K562 (cell line): ENCODE measurements at regions not wholly inside any gene's neighbourhood (a gene's known extent, or its start where the extent isn't known, plus 50 kb on each side); places are given as distances from the start of the nearest gene placed in this dataset.

ENCODE experiments used
- ATAC-seq: fragments of 200-7000 bp; cut with Tn5 transposase; 3 replicates; pipeline ENCODE4 v1.9.1; 2020; ENCODE audit warnings: moderate library complexity
- BruUV-seq: library from RNA; stranded (reverse); fragments of 400-500 nt; replicated peaks from 2 replicates; lab custom pipeline; 2021; lab: Mats Ljungman, UMichigan
- CTCF ChIA-PET: fragments of 300-600 bp; formaldehyde crosslinking; extraction: SDS; loops from one replicate; lab custom pipeline; 2021; ENCODE audit warnings: low intra/inter-chr PET ratio; lab: Yijun Ruan, JAX
- POLR2A ChIA-PET: fragments of 300-600, 350-650 bp; sonication (Branson Sonifier 250); formaldehyde crosslinking; extraction: SDS; loops from one replicate; lab custom pipeline; 2021; ENCODE audit warnings: antibody characterized with exemption, inconsistent platforms; lab: Yijun Ruan, JAX
- DNase-seq, 4 experiments: peaks; one replicate each; pipeline versions ENCODE4 v3.0.0 to v3.0.0-alpha.2; 2011 to 2018; ENCODE audit warnings: low spot score in 3 of 4, mixed read lengths in 3 of 4; ENCODE audit errors: extremely low read depth in 1 of 4
- FAIRE-seq: peaks from 2 replicates; lab custom pipeline; 2011; peaks lifted over from hg19 to GRCh38; lab: Jason Lieb, UNC
- H2AFZ ChIP-seq: 2 replicates; pipeline ENCODE4 v1.6.0; 2011; ENCODE audit warnings: low read depth, low read length, control low read depth, inconsistent platforms
- H3K27ac ChIP-seq: fragments of 200-600 bp; 3 replicates; pipeline ENCODE4 v1.8.0; 2011; ENCODE audit warnings: low read depth, mild to moderate bottlenecking, control low read depth, inconsistent platforms, low read length, moderate library complexity, mixed read lengths; ENCODE audit errors: extremely low read depth
- H3K27me3 ChIP-seq, 2 experiments: fragments of 300-600 bp in 1 of 2; 2 replicates in 1 of 2; 3 replicates in 1 of 2; pipeline versions ENCODE4 v1.6.0 to v1.8.0; 2011; ENCODE audit warnings: inconsistent platforms in 2 of 2, low read length in 2 of 2, mild to moderate bottlenecking in 1 of 2, mixed read lengths in 1 of 2, moderate library complexity in 1 of 2; ENCODE audit not compliant: control insufficient read depth in 2 of 2, insufficient read depth in 2 of 2
- H3K36me3 ChIP-seq: fragments of 300-600 bp; 3 replicates; pipeline ENCODE4 v1.8.0; 2011; ENCODE audit warnings: mild to moderate bottlenecking, low read length, inconsistent platforms; ENCODE audit not compliant: control insufficient read depth, insufficient read depth
- H3K4me1 ChIP-seq, 2 experiments: fragments of 200-600 bp in 1 of 2; replicated peaks in 1 of 2; 2 replicates in 1 of 2; 3 replicates in 1 of 2; pipeline versions ENCODE4 v1.5.1 to v1.8.0; 2011; ENCODE audit warnings: inconsistent platforms in 2 of 2, low read length in 2 of 2, mild to moderate bottlenecking in 1 of 2, mixed read lengths in 1 of 2, moderate library complexity in 1 of 2; ENCODE audit not compliant: control insufficient read depth in 2 of 2, insufficient read depth in 2 of 2
- H3K4me2 ChIP-seq: 2 replicates; pipeline ENCODE4 v1.6.1; 2011; ENCODE audit warnings: low read length, control low read depth, inconsistent platforms, mixed read lengths; ENCODE audit not compliant: insufficient read depth
- H3K4me3 ChIP-seq: fragments of 200-600 bp; sonication (generic), shearing (Covaris generic); 2 replicates; pipeline ENCODE4 v1.5.1; 2016; ENCODE audit warnings: control low read depth, inconsistent platforms
- H3K79me2 ChIP-seq: fragments of 200-600 bp; 3 replicates; pipeline ENCODE4 v1.8.0; 2011; ENCODE audit warnings: low read length, inconsistent platforms; ENCODE audit not compliant: control insufficient read depth, insufficient read depth
- H3K9ac ChIP-seq, 2 experiments: 2 replicates each; pipeline versions ENCODE4 v1.6.0 to v1.6.1; 2011; ENCODE audit warnings: low read depth in 2 of 2, low read length in 2 of 2, control low read depth in 1 of 2, inconsistent platforms in 1 of 2, mild to moderate bottlenecking in 1 of 2, mixed read lengths in 1 of 2; ENCODE audit not compliant: insufficient read depth in 1 of 2
- H3K9me1 ChIP-seq: one replicate; pipeline ENCODE4 v1.6.0; 2011; ENCODE audit warnings: inconsistent platforms, mild to moderate bottlenecking, low read length, moderate library complexity; ENCODE audit not compliant: control insufficient read depth, insufficient read depth
- H3K9me3 ChIP-seq: replicated peaks from 2 replicates; pipeline ENCODE4 v1.5.1; 2011; ENCODE audit warnings: low read depth, low read length, inconsistent platforms; ENCODE audit not compliant: control insufficient read depth, insufficient read depth
- H4K20me1 ChIP-seq: replicated peaks from 2 replicates; pipeline ENCODE4 v1.6.1; 2011; ENCODE audit warnings: low read length, inconsistent platforms, mixed read lengths; ENCODE audit not compliant: control insufficient read depth, insufficient read depth
- COPS2 ChIP-seq: fragments of 450-650 bp; conservative IDR thresholded peaks from 2 replicates; pipeline ENCODE4 v1.6.1; 2016; ENCODE audit warnings: mild to moderate bottlenecking, moderate library complexity
- ELK3 ChIP-seq: fragments of 450-650 bp; formaldehyde crosslinking; IDR thresholded peaks from 2 replicates; pipeline ENCODE4 v1.4.0; 2020; ENCODE audit warnings: mild to moderate bottlenecking
- GABPB2 ChIP-seq: fragments of 250-450 bp; sonication (Bioruptor Pico); conservative IDR thresholded peaks from 2 replicates; pipeline ENCODE4 v1.5.1; 2021; ENCODE audit warnings: mild to moderate bottlenecking
- HIVEP1 ChIP-seq: fragments of 250-450 bp; sonication (Bioruptor Pico); IDR thresholded peaks from 2 replicates; pipeline ENCODE4 v1.4.0; 2020; ENCODE audit warnings: mild to moderate bottlenecking
- NR2C2 ChIP-seq, 2 experiments: fragments of 200-800 bp in 1 of 2; sonication (Bioruptor generic) in 1 of 2; sonication (generic) in 1 of 2; formaldehyde crosslinking in 1 of 2; IDR thresholded peaks; 2 replicates each; pipeline versions ENCODE4 v1.6.1 to v1.8.0; 2016 to 2022; ENCODE audit warnings: mild to moderate bottlenecking in 1 of 2, missing compliant biosample characterization in 1 of 2, missing genetic modification characterization in 1 of 2, missing genetic modification reagents in 1 of 2
- SMAD3 ChIP-seq: fragments of 450-650 bp; formaldehyde crosslinking; conservative IDR thresholded peaks from 2 replicates; pipeline ENCODE4 v1.4.0; 2020; ENCODE audit warnings: mild to moderate bottlenecking
- U2AF2 ChIP-seq: fragments of 200-400 bp; formaldehyde crosslinking; optimal IDR thresholded peaks from 2 replicates; pipeline ENCODE3; 2017; ENCODE audit warnings: low read depth, mild to moderate bottlenecking, low read length
- ZNF507 ChIP-seq: conservative IDR thresholded peaks from 2 replicates; pipeline ENCODE4 v1.6.1; 2017; ENCODE audit warnings: missing genetic modification characterization, missing compliant biosample characterization
- WGBS: fragments of 100-300 bp; shearing (Covaris generic); methylation state at CpG from one replicate; pipeline ENCODE4 v1.1.6; 2016; ENCODE audit warnings: low coverage, mixed read lengths; ENCODE audit not compliant: insufficient coverage; ENCODE audit errors: missing lambda C conversion rate; 5-methylcytosine and 5-hydroxymethylcytosine counted together
- in situ Hi-C: fragments of 300-500 bp; cut with MboI; formaldehyde crosslinking; loops from 4 replicates; pipeline ENCODE4 v1.15.0; 2018; ENCODE audit warnings: inconsistent platforms, mixed read lengths
- intact Hi-C: fragments of 100-400 bp; cut with micrococcal nuclease; formaldehyde crosslinking; loops from 2 replicates; pipeline ENCODE4 v1.14.2; 2022
- TF ChIP-seq, protein P1 (sequence below): fragments of 450-650 bp; IDR thresholded peaks from 2 replicates; pipeline ENCODE4 v1.6.1; 2018; ENCODE audit warnings: mild to moderate bottlenecking, low read depth; ENCODE audit not compliant: partially characterized antibody

DNA sequence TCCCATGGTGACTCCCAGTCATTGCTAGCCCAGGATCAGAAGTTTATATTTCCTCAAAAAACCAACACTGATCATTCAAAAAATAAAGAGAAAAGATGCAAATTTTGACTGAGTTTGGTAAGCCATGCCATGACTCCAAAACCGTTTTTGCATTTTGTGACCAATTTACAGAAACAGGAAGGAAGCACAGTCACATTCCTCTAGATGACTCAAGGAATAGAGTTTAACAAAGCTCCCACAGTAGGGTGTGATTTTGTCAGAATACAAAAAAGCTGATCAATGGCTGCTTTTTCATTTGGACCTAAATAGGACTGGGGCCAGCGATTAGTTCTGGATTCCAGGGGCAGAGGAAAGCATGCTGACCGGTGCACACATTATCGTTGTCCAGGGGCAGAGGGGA, 179.4 kb upstream of the AFDN start (continued):
- TF ChIP-seq ELK3 (CRISPR knock-in tag) (no peak), SMAD3 (CRISPR knock-in tag) (no peak), NR2C2 (CRISPR knock-in tag; IDR thresholded peaks at IDR 0.05) (no peak), NR2C2 (tag; IDR thresholded peaks at IDR 0.05) (no peak)
- TF ChIP-seq, protein P1, sequence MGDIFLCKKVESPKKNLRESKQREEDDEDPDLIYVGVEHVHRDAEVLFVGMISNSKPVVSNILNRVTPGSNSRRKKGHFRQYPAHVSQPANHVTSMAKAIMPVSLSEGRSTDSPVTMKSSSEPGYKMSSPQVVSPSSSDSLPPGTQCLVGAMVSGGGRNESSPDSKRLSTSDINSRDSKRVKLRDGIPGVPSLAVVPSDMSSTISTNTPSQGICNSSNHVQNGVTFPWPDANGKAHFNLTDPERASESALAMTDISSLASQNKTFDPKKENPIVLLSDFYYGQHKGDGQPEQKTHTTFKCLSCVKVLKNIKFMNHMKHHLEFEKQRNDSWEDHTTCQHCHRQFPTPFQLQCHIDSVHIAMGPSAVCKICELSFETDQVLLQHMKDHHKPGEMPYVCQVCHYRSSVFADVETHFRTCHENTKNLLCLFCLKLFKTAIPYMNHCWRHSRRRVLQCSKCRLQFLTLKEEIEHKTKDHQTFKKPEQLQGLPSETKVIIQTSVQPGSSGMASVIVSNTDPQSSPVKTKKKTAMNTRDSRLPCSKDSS = no peak

DNA sequence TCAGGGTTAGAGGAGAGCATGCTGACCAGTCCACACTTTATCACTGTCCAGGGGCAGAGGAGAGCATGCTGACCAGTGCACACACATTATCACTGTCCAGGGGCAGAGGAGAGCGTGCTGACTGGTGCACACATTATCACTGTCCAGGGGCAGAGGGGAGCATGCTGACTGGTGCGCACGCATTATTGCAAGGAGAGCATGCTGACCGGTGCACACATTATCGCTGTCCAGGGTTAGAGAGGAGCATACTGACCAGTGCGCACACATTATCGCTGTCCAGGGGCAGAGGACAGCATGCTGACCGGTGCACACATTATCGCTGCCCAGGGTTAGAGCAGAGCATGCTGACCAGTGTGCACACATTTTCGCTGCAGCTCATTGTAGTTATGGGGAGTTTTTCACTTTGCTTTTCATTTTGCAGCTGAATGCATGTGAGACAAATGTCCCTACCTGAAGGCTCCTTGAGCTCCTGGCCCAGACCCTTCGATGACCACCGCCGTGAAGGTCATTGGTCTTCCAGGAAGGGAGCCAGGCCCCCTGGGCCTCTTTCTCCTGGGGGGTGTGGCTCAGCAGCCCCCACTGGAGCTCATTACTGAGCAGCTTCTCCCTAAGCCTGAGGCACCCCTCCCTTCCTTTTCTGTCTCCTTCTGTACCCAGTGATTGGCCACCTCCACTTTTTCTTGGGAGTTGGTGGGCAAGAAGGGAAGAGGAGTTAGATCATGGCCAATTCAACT, 178.8 kb upstream of the AFDN start:
- Histone ChIP-seq H3K4me3 (no peak overlapping the region), H3K27ac (no peak overlapping the region; the same call in 2 of the 3 replicates), H2AFZ (no peak overlapping the region), H3K4me2 (no peak overlapping the region), H3K9me3 (peaks cover 7% of the 10 kb centered on the region; the same call in 1 of the 2 replicates), H4K20me1 (no peaks in the 10 kb centered on the region), H3K79me2 (no peaks in the 10 kb centered on the region), H3K36me3 (no peaks in the 10 kb centered on the region), H3K9me1 (no peaks in the 10 kb centered on the region), H3K9ac (no peak overlapping the region), H3K27me3 (peaks cover 30 to 58% of the 10 kb centered on the region in 2 experiments), H3K4me1 (peaks cover 0 to 7% of the 10 kb centered on the region in 2 experiments; a peak in 3 of 5 replicates)
- ChIA-PET CTCF (no interaction called here), POLR2A (interaction anchor here (1.0 to 1.5 kb wide), 2 partner anchors 9 to 16 kb away, joined by 3 to 5 read pairs; no protein-coding TSS in a partner anchor)
- FAIRE-seq (no peak), ATAC-seq (no peak), DNase-seq (no peak)
- intact Hi-C loops = no loop called here
- in situ Hi-C loops = no loop called here
- 5% methylated on average over 13 of the region's 13 CpGs for whole genome bisulfite sequencing
- no TSS peak for BruUV-seq
- no peak for TF ChIP-seq COPS2
- no peak for TF ChIP-seq U2AF2
- TF ChIP-seq HIVEP1 (CRISPR knock-in tag) = no peak
- no peak for TF ChIP-seq GABPB2 (CRISPR knock-in tag)
- no peak for TF ChIP-seq ZNF507
